ENCODE measurements at regions not wholly inside any gene's neighbourhood (a gene's known extent, or its start where the extent isn't known, plus 50 kb on each side); places are given as distances from the start of the nearest gene placed in this dataset.
"Not testable (repeated sequence)": the region's sequence is repeated elsewhere in the genome, so short reads cannot be mapped to it uniquely, and the experiment has no call there.

- Mint-ChIP-seq H3K4me3 (no peak overlapping the region), H3K4me1 (ENCODE audit: low read depth) (peaks cover 10% of the 10 kb centered on the region), H3K9me3 (peaks cover 2% of the 10 kb centered on the region), H3K36me3 (ENCODE audit: low read depth) (no peaks in the 10 kb centered on the region), H3K27me3 (ENCODE audit: insufficient read depth) (no peaks in the 10 kb centered on the region), H3K27ac (no peak overlapping the region)
- intact Hi-C loops (cut with micrococcal nuclease): loop anchor here (2.0 to 5.0 kb wide), 3 partner anchors 79 to 909 kb away; no protein-coding TSS in a partner anchor
- DNase-seq (ENCODE audit: low spot score): no peak
Measured at GRCh38 chr21:15436031-15436430, 293.8 kb upstream of the USP25 start.

- H3K4me3 Mint-ChIP-seq: no peak overlapping the region
- no peaks in the 10 kb centered on the region for H3K27me3 Mint-ChIP-seq (ENCODE audit: insufficient read depth)
- H3K4me1 Mint-ChIP-seq (ENCODE audit: low read depth): peaks cover 12% of the 10 kb centered on the region
- no peaks in the 10 kb centered on the region for H3K36me3 Mint-ChIP-seq (ENCODE audit: low read depth)
- intact Hi-C loops (cut with micrococcal nuclease): loop anchor here (1.0 to 5.0 kb wide), 7 partner anchors 13 to 1055 kb away; partner anchors contain the start of gene HSPA13
- peak overlapping the region; percentile 34 for H3K27ac Mint-ChIP-seq
- peaks cover 2% of the 10 kb centered on the region for H3K9me3 Mint-ChIP-seq
- DNase-seq (ENCODE audit: low spot score): no peak
Measured at GRCh38 chr21:15437883-15438282, 291.9 kb upstream of the USP25 start.

DNA sequence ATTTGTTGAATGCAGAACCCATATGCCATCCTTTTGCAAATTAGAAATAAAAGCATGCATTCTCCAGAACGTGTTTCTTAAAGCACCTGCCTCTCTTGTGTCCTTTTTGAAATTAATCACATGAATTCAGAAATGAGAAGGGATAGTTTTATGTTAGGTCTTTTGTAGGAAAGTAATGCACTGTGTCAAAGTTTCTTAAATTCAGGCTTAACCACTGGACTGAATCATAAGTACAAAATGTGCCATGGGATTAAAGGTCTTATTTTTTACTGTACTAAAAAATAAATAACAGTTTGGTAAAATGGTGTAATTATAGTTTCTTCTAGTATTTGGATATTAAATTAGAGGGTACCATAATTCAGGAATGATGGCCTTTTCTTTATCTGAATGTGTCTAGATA lies 290.1 kb upstream of the USP25 start:
- Mint-ChIP-seq H3K36me3 (ENCODE audit: low read depth) (no peaks in the 10 kb centered on the region), H3K27ac (no peak overlapping the region), H3K9me3 (peaks cover 2% of the 10 kb centered on the region), H3K4me3 (no peak overlapping the region), H3K4me1 (ENCODE audit: low read depth) (peaks cover 12% of the 10 kb centered on the region), H3K27me3 (ENCODE audit: insufficient read depth) (no peaks in the 10 kb centered on the region)
- no peak for DNase-seq (ENCODE audit: low spot score)
- intact Hi-C loops (cut with micrococcal nuclease): loop anchor here (2.0 to 5.0 kb wide), 5 partner anchors 15 to 1057 kb away; partner anchors contain the start of gene HSPA13

GRCh38 chr21:15441060-15441493 lies 288.7 kb upstream of the USP25 start:
- DNase-seq (ENCODE audit: low spot score): no peak
- Mint-ChIP-seq H3K4me1 (ENCODE audit: low read depth) (peaks cover 12% of the 10 kb centered on the region), H3K4me3 (no peak overlapping the region), H3K36me3 (ENCODE audit: low read depth) (no peaks in the 10 kb centered on the region), H3K27me3 (ENCODE audit: insufficient read depth) (no peaks in the 10 kb centered on the region), H3K9me3 (peaks cover 2% of the 10 kb centered on the region), H3K27ac (no peak overlapping the region)
- intact Hi-C loops (cut with micrococcal nuclease): no loop called here

DNA sequence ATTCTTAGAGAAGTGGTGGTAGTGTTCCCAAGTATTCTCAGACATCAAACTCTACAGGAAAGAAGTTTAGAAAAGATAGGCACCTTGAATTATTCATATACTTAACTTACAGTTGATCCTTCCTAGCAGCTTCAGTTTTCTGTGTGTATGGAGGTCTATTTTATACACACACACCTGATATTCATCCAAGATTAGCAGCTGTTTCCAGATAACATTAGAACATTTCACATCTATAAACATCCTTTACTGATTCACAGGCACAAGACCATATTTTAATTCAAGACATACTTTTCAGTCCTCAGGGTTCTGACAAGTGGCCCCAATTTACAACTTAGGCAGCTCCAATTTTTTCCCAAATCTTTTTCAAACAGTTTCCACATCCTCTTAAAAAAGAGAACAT lies 287.8 kb upstream of the USP25 start:
- Mint-ChIP-seq H3K27ac (no peak overlapping the region), H3K36me3 (ENCODE audit: low read depth) (no peaks in the 10 kb centered on the region), H3K4me1 (ENCODE audit: low read depth) (peaks cover 12% of the 10 kb centered on the region), H3K27me3 (ENCODE audit: insufficient read depth) (no peaks in the 10 kb centered on the region), H3K9me3 (peaks cover 2% of the 10 kb centered on the region), H3K4me3 (no peak overlapping the region)
- DNase-seq (ENCODE audit: low spot score): no peak
- intact Hi-C loops (cut with micrococcal nuclease): no loop called here

- Mint-ChIP-seq H3K4me1 (ENCODE audit: low read depth) (peaks cover 9% of the 10 kb centered on the region), H3K4me3 (no peak overlapping the region), H3K27ac (no peak overlapping the region), H3K36me3 (ENCODE audit: low read depth) (no peaks in the 10 kb centered on the region), H3K27me3 (ENCODE audit: insufficient read depth) (no peaks in the 10 kb centered on the region), H3K9me3 (peaks cover under 1% of the 10 kb centered on the region)
- intact Hi-C loops (cut with micrococcal nuclease): no loop called here
- no peak for DNase-seq (ENCODE audit: low spot score)
Measured at GRCh38 chr21:15442743-15443469, 286.9 kb upstream of the USP25 start.

GRCh38 chr21:15443740-15444117 lies 286.1 kb upstream of the USP25 start:
- Mint-ChIP-seq H3K4me3 (no peak overlapping the region), H3K27ac (no peak overlapping the region), H3K9me3 (no peaks in the 10 kb centered on the region), H3K36me3 (ENCODE audit: low read depth) (no peaks in the 10 kb centered on the region), H3K4me1 (ENCODE audit: low read depth) (peaks cover 5% of the 10 kb centered on the region), H3K27me3 (ENCODE audit: insufficient read depth) (no peaks in the 10 kb centered on the region)
- intact Hi-C loops (cut with micrococcal nuclease): no loop called here
- no peak for DNase-seq (ENCODE audit: low spot score)

- no peak overlapping the region for H3K4me3 Mint-ChIP-seq
- no peaks in the 10 kb centered on the region for H3K36me3 Mint-ChIP-seq (ENCODE audit: low read depth)
- H3K27ac Mint-ChIP-seq: no peak overlapping the region
- DNase-seq (ENCODE audit: low spot score): no peak
- H3K4me1 Mint-ChIP-seq (ENCODE audit: low read depth): peaks cover 5% of the 10 kb centered on the region
- intact Hi-C loops (cut with micrococcal nuclease): no loop called here
- no peaks in the 10 kb centered on the region for H3K27me3 Mint-ChIP-seq (ENCODE audit: insufficient read depth)
- H3K9me3 Mint-ChIP-seq: peaks cover 6% of the 10 kb centered on the region
Measured at GRCh38 chr21:15444118-15444960, 285.4 kb upstream of the USP25 start.

GRCh38 chr21:15445327-15445726 lies 284.5 kb upstream of the USP25 start:
- no peak overlapping the region for H3K4me3 Mint-ChIP-seq
- H3K4me1 Mint-ChIP-seq (ENCODE audit: low read depth): peaks cover 5% of the 10 kb centered on the region
- no peak overlapping the region for H3K27ac Mint-ChIP-seq
- no peaks in the 10 kb centered on the region for H3K36me3 Mint-ChIP-seq (ENCODE audit: low read depth)
- no peaks in the 10 kb centered on the region for H3K27me3 Mint-ChIP-seq (ENCODE audit: insufficient read depth)
- intact Hi-C loops (cut with micrococcal nuclease): no loop called here
- peaks cover 13% of the 10 kb centered on the region for H3K9me3 Mint-ChIP-seq
- DNase-seq (ENCODE audit: low spot score): no peak

DNA sequence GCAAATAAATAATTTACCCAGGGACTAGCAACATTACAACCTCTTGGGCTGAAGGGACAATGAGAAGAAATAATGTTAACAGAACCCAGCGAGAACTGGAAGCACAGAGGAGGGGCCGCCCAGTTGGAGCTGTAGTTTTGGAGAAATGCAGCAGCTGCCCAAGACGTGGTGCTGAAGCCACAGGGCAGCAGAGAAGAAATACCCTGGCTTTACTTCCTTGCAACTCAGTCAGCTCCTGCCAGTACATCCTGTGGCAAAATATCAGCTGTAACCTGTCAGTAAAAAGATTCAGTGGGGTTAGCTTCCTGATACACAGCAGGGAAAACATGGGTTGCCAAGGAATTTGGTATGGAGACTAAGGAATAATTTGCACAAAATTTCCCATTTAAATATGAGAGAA lies 283.6 kb upstream of the USP25 start:
- no peak for DNase-seq (ENCODE audit: low spot score)
- no peaks in the 10 kb centered on the region for H3K4me1 Mint-ChIP-seq (ENCODE audit: low read depth)
- no peak overlapping the region for H3K4me3 Mint-ChIP-seq
- intact Hi-C loops (cut with micrococcal nuclease): no loop called here
- no peaks in the 10 kb centered on the region for H3K36me3 Mint-ChIP-seq (ENCODE audit: low read depth)
- no peak overlapping the region for H3K27ac Mint-ChIP-seq
- H3K27me3 Mint-ChIP-seq (ENCODE audit: insufficient read depth): no peaks in the 10 kb centered on the region
- peaks cover 13% of the 10 kb centered on the region for H3K9me3 Mint-ChIP-seq

DNA sequence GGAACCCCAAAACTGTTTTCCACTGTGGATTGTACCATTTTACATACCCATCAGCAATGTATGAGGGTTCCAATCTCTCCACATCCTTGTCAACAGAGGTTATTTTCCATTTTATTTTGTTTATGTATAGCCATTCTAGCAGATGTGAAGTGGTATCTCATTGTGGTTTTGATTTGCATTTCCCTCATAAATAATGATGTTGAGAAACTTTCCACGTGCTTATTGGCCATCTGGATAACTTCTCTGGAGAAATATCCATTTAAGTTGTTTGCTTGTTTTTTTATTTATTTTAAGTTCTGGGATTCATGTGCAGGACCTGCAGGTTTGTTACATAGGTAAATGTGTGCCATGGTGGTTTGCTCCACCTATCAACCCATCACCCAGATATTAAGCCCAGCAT lies 280.2 kb upstream of the USP25 start:
- peaks cover 17% of the 10 kb centered on the region for H3K9me3 Mint-ChIP-seq
- no peaks in the 10 kb centered on the region for H3K27me3 Mint-ChIP-seq (ENCODE audit: insufficient read depth)
- intact Hi-C loops (cut with micrococcal nuclease): no loop called here
- no peaks in the 10 kb centered on the region for H3K4me1 Mint-ChIP-seq (ENCODE audit: low read depth)
- no peaks in the 10 kb centered on the region for H3K36me3 Mint-ChIP-seq (ENCODE audit: low read depth)
- no peak overlapping the region for H3K4me3 Mint-ChIP-seq
- DNase-seq (ENCODE audit: low spot score): no peak
- H3K27ac Mint-ChIP-seq: no peak overlapping the region

GRCh38 chr21:15453261-15453660 lies 276.5 kb upstream of the USP25 start:
- H3K27ac Mint-ChIP-seq: no peak overlapping the region
- H3K4me3 Mint-ChIP-seq: no peak overlapping the region
- no peaks in the 10 kb centered on the region for H3K36me3 Mint-ChIP-seq (ENCODE audit: low read depth)
- intact Hi-C loops (cut with micrococcal nuclease): no loop called here
- H3K9me3 Mint-ChIP-seq: peaks cover 17% of the 10 kb centered on the region
- DNase-seq (ENCODE audit: low spot score): no peak
- H3K27me3 Mint-ChIP-seq (ENCODE audit: insufficient read depth): peaks cover 5% of the 10 kb centered on the region
- H3K4me1 Mint-ChIP-seq (ENCODE audit: low read depth): no peaks in the 10 kb centered on the region

DNA sequence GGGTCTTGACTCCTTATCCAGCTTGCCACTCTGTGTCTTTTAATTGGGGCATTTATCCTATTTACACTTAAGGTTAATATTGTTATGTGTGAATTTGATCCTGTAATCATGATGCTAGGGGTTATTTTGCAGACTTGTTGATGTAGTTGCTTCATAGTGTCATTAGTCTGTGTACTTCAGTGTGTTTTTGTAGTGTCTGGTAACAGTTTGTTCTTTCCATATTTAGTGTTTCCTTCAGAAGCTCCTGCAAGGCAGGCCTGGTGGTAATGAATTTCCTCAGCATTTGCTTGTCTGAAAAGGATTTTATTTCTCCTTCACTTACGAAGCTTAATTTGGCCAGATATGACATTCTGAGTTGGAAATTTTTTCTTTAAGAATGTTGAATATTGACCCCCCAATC lies 276.0 kb upstream of the USP25 start:
- intact Hi-C loops (cut with micrococcal nuclease); DNase-seq (ENCODE audit: low spot score); H3K4me1 Mint-ChIP-seq (ENCODE audit: low read depth); H3K36me3 Mint-ChIP-seq (ENCODE audit: low read depth); H3K4me3 Mint-ChIP-seq; H3K27me3 Mint-ChIP-seq (ENCODE audit: insufficient read depth); H3K27ac Mint-ChIP-seq: not testable (repeated sequence)
- H3K9me3 Mint-ChIP-seq: peaks cover 16% of the 10 kb centered on the region

Data from activated T-helper 1 cell treated with anti-CD3 and anti-CD28 coated beads, Interleukin-12 subunit alpha, Interleukin-12 subunit beta, Interleukin-2, Interleukin-4 antibody, amounts not matched to agents 30 ng/mL and 10 ng/mL and 1 ng/mL, durations not matched to agents 14 hours and 24 hours and 36 hours (primary cell).